ENCODE measurements at regions not wholly inside any gene's neighbourhood (a gene's known extent, or its start where the extent isn't known, plus 50 kb on each side); places are given as distances from the start of the nearest gene placed in this dataset.

- ChIA-PET CTCF (interaction anchor here (1.2 kb wide), 1 partner anchor 91 kb away, joined by 3 read pairs; no protein-coding TSS in a partner anchor), POLR2A (no interaction called here)
- Mint-ChIP-seq H3K27me3 (ENCODE audit: insufficient read depth, unreplicated experiment) (no peaks in the 10 kb centered on the region), H3K9me3 (ENCODE audit: unreplicated experiment) (no peaks in the 10 kb centered on the region), H3K4me1 (ENCODE audit: low read depth, unreplicated experiment) (peaks cover 9% of the 10 kb centered on the region), H3K36me3 (ENCODE audit: insufficient read depth, unreplicated experiment) (no peaks in the 10 kb centered on the region), H3K4me3 (ENCODE audit: unreplicated experiment) (no peak overlapping the region), H3K27ac (ENCODE audit: unreplicated experiment) (no peak overlapping the region)
- TF ChIP-seq CTCF (IDR thresholded peaks at IDR 0.05; ENCODE audit: insufficient read depth in 1 of 2, low read depth in 1 of 2, low read length in 1 of 2, severe bottlenecking in 1 of 2, unreplicated experiment in 1 of 2): no peak
- H3K4me3 ChIP-seq (ENCODE audit: low read depth, low read length): no peak overlapping the region
- peaks cover 6% of the 10 kb centered on the region; the same call in 1 of the 2 replicates for H3K4me1 ChIP-seq
- no TSS peak for BruUV-seq (replicated peaks)
- no peaks in the 10 kb centered on the region for H3K36me3 ChIP-seq (ENCODE audit: control insufficient read depth, insufficient read depth, low read length)
- no peak for DNase-seq
- intact Hi-C loops (cut with micrococcal nuclease; ENCODE audit: unreplicated experiment): loop anchor here (10.0 kb wide), 1 partner anchor 375 kb away; no protein-coding TSS in a partner anchor
- no peaks in the 10 kb centered on the region for H3K9me3 ChIP-seq
- no peaks in the 10 kb centered on the region for H3K27me3 ChIP-seq (replicated peaks; ENCODE audit: control insufficient read depth, insufficient read depth, low read length)
Measured at GRCh38 chr6:134549854-134550253, 231.9 kb upstream of the SGK1 start.

GRCh38 chr6:134546962-134547645, 229.2 kb upstream of the SGK1 start:
- BruUV-seq (replicated peaks): no TSS peak
- peaks cover 9% of the 10 kb centered on the region for H3K4me1 Mint-ChIP-seq (ENCODE audit: low read depth, unreplicated experiment)
- no peaks in the 10 kb centered on the region for H3K36me3 Mint-ChIP-seq (ENCODE audit: insufficient read depth, unreplicated experiment)
- H3K27me3 Mint-ChIP-seq (ENCODE audit: insufficient read depth, unreplicated experiment): no peaks in the 10 kb centered on the region
- TF ChIP-seq CTCF (IDR thresholded peaks at IDR 0.05; ENCODE audit: insufficient read depth in 1 of 2, low read depth in 1 of 2, low read length in 1 of 2, severe bottlenecking in 1 of 2, unreplicated experiment in 1 of 2): no peak
- Histone ChIP-seq H3K36me3 (ENCODE audit: control insufficient read depth, insufficient read depth, low read length) (no peaks in the 10 kb centered on the region), H3K27me3 (replicated peaks; ENCODE audit: control insufficient read depth, insufficient read depth, low read length) (no peaks in the 10 kb centered on the region), H3K4me1 (peaks cover 6% of the 10 kb centered on the region; the same call in 1 of the 2 replicates), H3K9me3 (no peaks in the 10 kb centered on the region), H3K4me3 (ENCODE audit: low read depth, low read length) (no peak overlapping the region)
- POLR2A ChIA-PET: no interaction called here
- no peak overlapping the region for H3K27ac Mint-ChIP-seq (ENCODE audit: unreplicated experiment)
- H3K9me3 Mint-ChIP-seq (ENCODE audit: unreplicated experiment): no peaks in the 10 kb centered on the region
- H3K4me3 Mint-ChIP-seq (ENCODE audit: unreplicated experiment): no peak overlapping the region
- CTCF ChIA-PET: no interaction called here
- intact Hi-C loops (cut with micrococcal nuclease; ENCODE audit: unreplicated experiment): no loop called here
- no peak for DNase-seq

- H3K4me3 Mint-ChIP-seq (ENCODE audit: unreplicated experiment): no peak overlapping the region
- no peaks in the 10 kb centered on the region for H3K27me3 Mint-ChIP-seq (ENCODE audit: insufficient read depth, unreplicated experiment)
- ChIA-PET POLR2A (no interaction called here), CTCF (no interaction called here)
- H3K4me1 ChIP-seq: no peaks in the 10 kb centered on the region
- no peak overlapping the region for H3K4me3 ChIP-seq (ENCODE audit: low read depth, low read length)
- H3K36me3 Mint-ChIP-seq (ENCODE audit: insufficient read depth, unreplicated experiment): no peaks in the 10 kb centered on the region
- no peak overlapping the region for H3K27ac Mint-ChIP-seq (ENCODE audit: unreplicated experiment)
- no peaks in the 10 kb centered on the region for H3K27me3 ChIP-seq (replicated peaks; ENCODE audit: control insufficient read depth, insufficient read depth, low read length)
- TF ChIP-seq CTCF (IDR thresholded peaks at IDR 0.05; ENCODE audit: insufficient read depth in 1 of 2, low read depth in 1 of 2, low read length in 1 of 2, severe bottlenecking in 1 of 2, unreplicated experiment in 1 of 2): no peak
- H3K36me3 ChIP-seq (ENCODE audit: control insufficient read depth, insufficient read depth, low read length): no peaks in the 10 kb centered on the region
- intact Hi-C loops (cut with micrococcal nuclease; ENCODE audit: unreplicated experiment): no loop called here
- H3K9me3 ChIP-seq: no peaks in the 10 kb centered on the region
- no TSS peak for BruUV-seq (replicated peaks)
- DNase-seq: no peak
- H3K9me3 Mint-ChIP-seq (ENCODE audit: unreplicated experiment): no peaks in the 10 kb centered on the region
- no peaks in the 10 kb centered on the region for H3K4me1 Mint-ChIP-seq (ENCODE audit: low read depth, unreplicated experiment)
Measured at GRCh38 chr6:134544737-134545136, 226.8 kb upstream of the SGK1 start.

All from Caco-2 (cell line).